A549 (cell line): ENCODE measurements at regions not wholly inside any gene's neighbourhood (a gene's known extent, or its start where the extent isn't known, plus 50 kb on each side); places are given as distances from the start of the nearest gene placed in this dataset.

Source experiments
- ATAC-seq, 2 experiments: fragments of 200-7000 bp in 1 of 2; fragments of >200 bp in 1 of 2; cut with Nextera tagmentation in 1 of 2; cut with Tn5 transposase in 1 of 2; 3 replicates each; pipeline versions ENCODE4 v1.8.0 to v1.9.1; 2018 to 2020; ENCODE audit warnings: mild to moderate bottlenecking in 1 of 2, moderate library complexity in 1 of 2
- CTCF ChIA-PET: fragments of 300-600 bp; sonication (Branson Sonifier 250); formaldehyde crosslinking; extraction: SDS; loops from one replicate; lab custom pipeline; 2021; ENCODE audit warnings: antibody characterized with exemption, inconsistent platforms; lab: Yijun Ruan, JAX
- POLR2A ChIA-PET: fragments of 350-600 bp; formaldehyde crosslinking; extraction: SDS; loops from one replicate; lab custom pipeline; 2021; ENCODE audit warnings: antibody characterized with exemption, inconsistent platforms; lab: Yijun Ruan, JAX
- DNase-seq, 2 experiments: peaks; one replicate each; pipeline versions ENCODE4 v3.0.0 to v3.0.0-alpha.2; 2011 to 2016; ENCODE audit warnings: low read depth in 1 of 2, low spot score in 1 of 2
- FAIRE-seq: peaks from 2 replicates; lab custom pipeline; 2011; peaks lifted over from hg19 to GRCh38; lab: Jason Lieb, UNC
- H3K27ac ChIP-seq, 2 experiments: fragments of >200 bp; sonication (Bioruptor Twin); formaldehyde crosslinking; 3 replicates each; pipeline ENCODE4 v1.5.1; 2016 to 2017
- H3K4me1 ChIP-seq: fragments of >200 bp; sonication (Bioruptor Twin); formaldehyde crosslinking; 3 replicates; pipeline ENCODE4 v1.6.1; 2016
- H3K4me2 ChIP-seq: fragments of >200 bp; sonication (Bioruptor Twin); formaldehyde crosslinking; 3 replicates; pipeline ENCODE4 v1.6.1; 2016
- H3K4me3 ChIP-seq: fragments of >200 bp; sonication (Bioruptor Twin); formaldehyde crosslinking; 3 replicates; pipeline ENCODE4 v1.5.1; 2016
- H3K9me3 ChIP-seq: fragments of >200 bp; sonication (Bioruptor Twin); formaldehyde crosslinking; 3 replicates; pipeline ENCODE4 v1.6.1; 2016
- CBX8 ChIP-seq: fragments of 200-600 bp; sonication (generic); IDR thresholded peaks from 2 replicates; pipeline ENCODE4 v1.6.1; 2016
- CEBPB ChIP-seq, 2 experiments: fragments of >200 bp in 1 of 2; sonication (Bioruptor Twin) in 1 of 2; formaldehyde crosslinking in 1 of 2; IDR thresholded peaks; 2 replicates each; pipeline ENCODE4 v1.6.1; 2012 to 2016
- EP300 ChIP-seq, 2 experiments: fragments of >200 bp; sonication (Bioruptor Twin); formaldehyde crosslinking; IDR thresholded peaks; 2 replicates in 1 of 2; 3 replicates in 1 of 2; pipeline ENCODE4 v1.6.1; 2016 to 2017
- FOSL2 ChIP-seq, 2 experiments: fragments of 450-650 bp in 1 of 2; fragments of >200 bp in 1 of 2; sonication (Bioruptor Twin) in 1 of 2; formaldehyde crosslinking; IDR thresholded peaks; 2 replicates each; pipeline versions ENCODE4 v1.5.0 to v1.6.1; 2016 to 2020; ENCODE audit warnings: mild to moderate bottlenecking in 1 of 2, moderate library complexity in 1 of 2
- HEYL ChIP-seq: fragments of 250-450 bp; sonication (Bioruptor Pico); IDR thresholded peaks from 2 replicates; pipeline ENCODE4 v1.8.0; 2021; ENCODE audit warnings: mild to moderate bottlenecking, moderate library complexity
- HOXA7 ChIP-seq: fragments of 250-450 bp; sonication (Bioruptor Pico); IDR thresholded peaks from 2 replicates; pipeline ENCODE4 v1.5.0; 2020; ENCODE audit warnings: mild to moderate bottlenecking, moderate library complexity
- HOXB13 ChIP-seq: fragments of 250-450 bp; sonication (Bioruptor Pico); IDR thresholded peaks from 2 replicates; pipeline ENCODE4 v1.5.0; 2020; ENCODE audit warnings: low read depth, mild to moderate bottlenecking, moderate library complexity
- JUN ChIP-seq, 2 experiments: fragments of >200 bp; sonication (Bioruptor Twin); formaldehyde crosslinking; IDR thresholded peaks; 2 replicates in 1 of 2; 3 replicates in 1 of 2; pipeline ENCODE4 v1.6.1; 2016 to 2017
- JUNB ChIP-seq: fragments of >200 bp; sonication (Bioruptor Twin); formaldehyde crosslinking; IDR thresholded peaks from 2 replicates; pipeline ENCODE4 v1.6.1; 2016
- KDM5A ChIP-seq: fragments of 200-600 bp; sonication (generic); IDR thresholded peaks from 2 replicates; pipeline ENCODE4 v1.6.1; 2016; ENCODE audit warnings: antibody characterized with exemption, mild to moderate bottlenecking
- RFX5 ChIP-seq: fragments of 450-650 bp; IDR thresholded peaks from 2 replicates; pipeline ENCODE4 v1.7.1; 2014; ENCODE audit warnings: antibody characterized with exemption, mild to moderate bottlenecking, moderate library complexity
- SMC3 ChIP-seq: fragments of >200 bp; sonication (Bioruptor Twin); formaldehyde crosslinking; IDR thresholded peaks from 3 replicates; pipeline ENCODE4 v1.6.1; 2018; ENCODE audit warnings: inconsistent platforms
- WGBS: methylation state at CpG from one replicate; pipeline ENCODE4 v1.1.6; 2017; ENCODE audit errors: missing lambda C conversion rate; 5-methylcytosine and 5-hydroxymethylcytosine counted together
- TF ChIP-seq, protein P1 (sequence below): fragments of 150-350 bp; IDR thresholded peaks from 2 replicates; pipeline ENCODE4 v1.6.1; 2014; ENCODE audit warnings: low read depth, mild to moderate bottlenecking, low read length
- TF ChIP-seq, protein P2 (sequence below): IDR thresholded peaks from 2 replicates; pipeline ENCODE4 v1.6.1; 2012; ENCODE audit warnings: low read depth, borderline replicate concordance
- TF ChIP-seq, protein P3 (sequence below): fragments of >200 bp; sonication (Bioruptor Twin); formaldehyde crosslinking; IDR thresholded peaks from 3 replicates; pipeline ENCODE4 v1.6.1; 2016
- TF ChIP-seq, protein P4 (sequence below): fragments of 250-450 bp; sonication (Bioruptor Pico); IDR thresholded peaks from 2 replicates; pipeline ENCODE4 v1.5.0; 2021; ENCODE audit warnings: mild to moderate bottlenecking, moderate library complexity, borderline replicate concordance
- TF ChIP-seq, protein P5 (sequence below): fragments of >200 bp; sonication (Bioruptor Twin); formaldehyde crosslinking; IDR thresholded peaks from 2 replicates; pipeline ENCODE4 v1.6.1; 2016
- TF ChIP-seq, protein P6 (sequence below): fragments of 250-450 bp; sonication (Bioruptor Pico); IDR thresholded peaks from 2 replicates; pipeline ENCODE4 v1.5.0; 2020; ENCODE audit warnings: low read depth, mild to moderate bottlenecking, moderate library complexity

DNA sequence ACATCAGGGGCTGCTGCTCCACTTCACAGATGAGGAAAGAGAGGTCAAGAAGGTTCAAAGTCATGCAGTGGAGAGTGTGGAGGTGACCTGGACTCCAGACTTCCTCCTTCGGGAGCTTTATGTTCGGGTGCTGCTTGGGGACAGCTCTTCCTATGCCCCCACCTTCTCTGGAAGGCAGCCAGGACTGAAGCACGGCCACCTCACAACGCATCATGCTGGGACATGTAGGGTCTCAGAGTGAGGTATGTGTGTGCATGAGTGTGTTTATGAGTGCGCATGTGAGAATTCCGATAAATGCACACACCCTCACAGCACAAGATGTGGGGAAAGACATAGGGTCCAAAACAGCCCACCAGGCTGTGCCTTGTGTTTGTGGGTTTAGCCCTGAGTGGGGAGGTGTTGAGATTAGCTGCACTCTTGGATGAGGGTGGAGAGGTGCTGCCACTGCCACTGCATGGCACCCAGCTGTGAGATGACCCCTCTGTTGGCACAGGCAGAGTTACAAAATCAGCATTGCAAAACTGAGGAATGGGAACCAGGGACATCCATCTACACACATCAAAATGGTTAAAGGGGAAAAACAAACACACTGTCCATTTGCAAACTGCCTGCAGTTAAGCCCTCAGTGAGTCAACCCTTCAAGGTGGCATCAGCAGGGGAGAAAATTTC, 367.4 kb downstream of the SEC14L1 start:
- no peak overlapping the region for H3K4me3 ChIP-seq
- peak overlapping the region; percentile 33 for H3K4me2 ChIP-seq
- ChIA-PET CTCF (interaction anchor here (0.8 to 7.0 kb wide), 6 partner anchors 15 to 511 kb away, joined by 3 to 64 read pairs (median 5); no protein-coding TSS in a partner anchor), POLR2A (no interaction called here)
- peaks cover 29% of the 10 kb centered on the region for H3K9me3 ChIP-seq
- ATAC-seq (peak; percentile 12 to 17; a peak in 5 of 6 replicates), FAIRE-seq (no peak), DNase-seq (peak in 1 of 2 experiments; percentile 41)
- WGBS = 62% methylated on average over 6 of the region's 6 CpGs
- TF ChIP-seq CEBPB (IDR thresholded peaks at IDR 0.05) (peak; percentile 66 to 81), KDM5A (no peak), HEYL (no peak), EP300 (IDR thresholded peaks at IDR 0.05) (peak; percentile 49 to 60; a peak in 3 of 5 replicates), FOSL2 (IDR thresholded peaks at IDR 0.05) (no peak), FOSL2 (CRISPR knock-in tag; IDR thresholded peaks at IDR 0.05) (no peak), SMC3 (no peak), RFX5 (no peak), HOXA7 (CRISPR knock-in tag) (no peak), JUN (IDR thresholded peaks at IDR 0.05) (peak in 1 of 2 experiments; percentile 53; a peak in 1 of 5 replicates), JUNB (peak; percentile 34; the same call in 1 of the 2 replicates)
- TF ChIP-seq, protein P1, sequence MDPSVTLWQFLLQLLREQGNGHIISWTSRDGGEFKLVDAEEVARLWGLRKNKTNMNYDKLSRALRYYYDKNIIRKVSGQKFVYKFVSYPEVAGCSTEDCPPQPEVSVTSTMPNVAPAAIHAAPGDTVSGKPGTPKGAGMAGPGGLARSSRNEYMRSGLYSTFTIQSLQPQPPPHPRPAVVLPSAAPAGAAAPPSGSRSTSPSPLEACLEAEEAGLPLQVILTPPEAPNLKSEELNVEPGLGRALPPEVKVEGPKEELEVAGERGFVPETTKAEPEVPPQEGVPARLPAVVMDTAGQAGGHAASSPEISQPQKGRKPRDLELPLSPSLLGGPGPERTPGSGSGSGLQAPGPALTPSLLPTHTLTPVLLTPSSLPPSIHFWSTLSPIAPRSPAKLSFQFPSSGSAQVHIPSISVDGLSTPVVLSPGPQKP = no peak
- TF ChIP-seq, protein P2, sequence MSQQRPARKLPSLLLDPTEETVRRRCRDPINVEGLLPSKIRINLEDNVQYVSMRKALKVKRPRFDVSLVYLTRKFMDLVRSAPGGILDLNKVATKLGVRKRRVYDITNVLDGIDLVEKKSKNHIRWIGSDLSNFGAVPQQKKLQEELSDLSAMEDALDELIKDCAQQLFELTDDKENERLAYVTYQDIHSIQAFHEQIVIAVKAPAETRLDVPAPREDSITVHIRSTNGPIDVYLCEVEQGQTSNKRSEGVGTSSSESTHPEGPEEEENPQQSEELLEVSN = no peak
- TF ChIP-seq, protein P3, sequence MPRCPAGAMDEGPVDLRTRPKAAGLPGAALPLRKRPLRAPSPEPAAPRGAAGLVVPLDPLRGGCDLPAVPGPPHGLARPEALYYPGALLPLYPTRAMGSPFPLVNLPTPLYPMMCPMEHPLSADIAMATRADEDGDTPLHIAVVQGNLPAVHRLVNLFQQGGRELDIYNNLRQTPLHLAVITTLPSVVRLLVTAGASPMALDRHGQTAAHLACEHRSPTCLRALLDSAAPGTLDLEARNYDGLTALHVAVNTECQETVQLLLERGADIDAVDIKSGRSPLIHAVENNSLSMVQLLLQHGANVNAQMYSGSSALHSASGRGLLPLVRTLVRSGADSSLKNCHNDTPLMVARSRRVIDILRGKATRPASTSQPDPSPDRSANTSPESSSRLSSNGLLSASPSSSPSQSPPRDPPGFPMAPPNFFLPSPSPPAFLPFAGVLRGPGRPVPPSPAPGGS = 0 out of 3 replicates have a peak, but pooled peaks have one; percentile 37
- TF ChIP-seq, protein P4, sequence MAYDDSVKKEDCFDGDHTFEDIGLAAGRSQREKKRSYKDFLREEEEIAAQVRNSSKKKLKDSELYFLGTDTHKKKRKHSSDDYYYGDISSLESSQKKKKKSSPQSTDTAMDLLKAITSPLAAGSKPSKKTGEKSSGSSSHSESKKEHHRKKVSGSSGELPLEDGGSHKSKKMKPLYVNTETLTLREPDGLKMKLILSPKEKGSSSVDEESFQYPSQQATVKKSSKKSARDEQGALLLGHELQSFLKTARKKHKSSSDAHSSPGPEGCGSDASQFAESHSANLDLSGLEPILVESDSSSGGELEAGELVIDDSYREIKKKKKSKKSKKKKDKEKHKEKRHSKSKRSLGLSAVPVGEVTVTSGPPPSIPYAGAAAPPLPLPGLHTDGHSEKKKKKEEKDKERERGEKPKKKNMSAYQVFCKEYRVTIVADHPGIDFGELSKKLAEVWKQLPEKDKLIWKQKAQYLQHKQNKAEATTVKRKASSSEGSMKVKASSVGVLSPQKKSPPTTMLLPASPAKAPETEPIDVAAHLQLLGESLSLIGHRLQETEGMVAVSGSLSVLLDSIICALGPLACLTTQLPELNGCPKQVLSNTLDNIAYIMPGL (CRISPR knock-in tag) = no peak
- TF ChIP-seq, protein P5, sequence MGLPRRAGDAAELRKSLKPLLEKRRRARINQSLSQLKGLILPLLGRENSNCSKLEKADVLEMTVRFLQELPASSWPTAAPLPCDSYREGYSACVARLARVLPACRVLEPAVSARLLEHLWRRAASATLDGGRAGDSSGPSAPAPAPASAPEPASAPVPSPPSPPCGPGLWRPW = peak; percentile 49; the same call in 1 of the 2 replicates
- TF ChIP-seq, protein P6, sequence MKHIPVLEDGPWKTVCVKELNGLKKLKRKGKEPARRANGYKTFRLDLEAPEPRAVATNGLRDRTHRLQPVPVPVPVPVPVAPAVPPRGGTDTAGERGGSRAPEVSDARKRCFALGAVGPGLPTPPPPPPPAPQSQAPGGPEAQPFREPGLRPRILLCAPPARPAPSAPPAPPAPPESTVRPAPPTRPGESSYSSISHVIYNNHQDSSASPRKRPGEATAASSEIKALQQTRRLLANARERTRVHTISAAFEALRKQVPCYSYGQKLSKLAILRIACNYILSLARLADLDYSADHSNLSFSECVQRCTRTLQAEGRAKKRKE (CRISPR knock-in tag) = no peak
- H3K4me1 ChIP-seq = peaks cover 13% of the 10 kb centered on the region
- H3K27ac ChIP-seq = peak overlapping the region; percentile 25 to 65; a peak in 4 of 6 replicates

DNA sequence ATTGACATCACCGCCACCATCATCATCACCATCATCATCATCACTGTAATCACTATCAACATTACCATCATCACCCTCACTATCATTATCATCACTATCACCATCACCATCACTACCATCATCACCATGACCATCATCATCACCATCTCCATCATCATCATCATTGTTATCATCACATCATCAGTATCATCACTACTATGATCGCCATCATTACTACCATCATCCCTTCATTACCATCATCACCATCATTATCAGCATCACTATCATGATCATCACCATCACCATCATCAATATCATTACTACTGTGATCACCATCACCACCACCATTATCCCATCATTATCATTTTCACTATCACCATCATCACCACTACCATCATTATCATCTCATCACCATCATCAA, 368.3 kb downstream of the SEC14L1 start:
- no peak for FAIRE-seq
- ChIA-PET POLR2A (no interaction called here), CTCF (interaction anchor here (1.1 to 7.0 kb wide), 3 partner anchors 16 to 510 kb away, joined by 3 to 64 read pairs (median 5); no protein-coding TSS in a partner anchor)
- Histone ChIP-seq H3K4me2 (no peak overlapping the region), H3K27ac (no peak overlapping the region), H3K4me1 (peaks cover 13% of the 10 kb centered on the region), H3K9me3 (peaks cover 29% of the 10 kb centered on the region), H3K4me3 (no peak overlapping the region)
- no peak for ATAC-seq
- 93% methylated on average over 2 of the region's 2 CpGs for WGBS
- TF ChIP-seq HOXB13 (no peak), CBX8 (no peak)
- DNase-seq = no peak
